ENCODE measurements at regions not wholly inside any gene's neighbourhood (a gene's known extent, or its start where the extent isn't known, plus 50 kb on each side); places are given as distances from the start of the nearest gene placed in this dataset.

- Mint-ChIP-seq H3K4me3 (ENCODE audit: unreplicated experiment) (no peak overlapping the region), H3K9me3 (ENCODE audit: unreplicated experiment) (peaks cover 6% of the 10 kb centered on the region), H3K36me3 (ENCODE audit: low read depth, unreplicated experiment) (no peaks in the 10 kb centered on the region), H3K27ac (ENCODE audit: unreplicated experiment) (no peak overlapping the region), H3K27me3 (ENCODE audit: low read depth, unreplicated experiment) (no peaks in the 10 kb centered on the region), H3K4me1 (ENCODE audit: low read depth, unreplicated experiment) (no peaks in the 10 kb centered on the region)
- Histone ChIP-seq H3K4me2 (ENCODE audit: low read length) (no peak overlapping the region), H2AFZ (ENCODE audit: low read depth, low read length) (no peak overlapping the region), H3K9me3 (ENCODE audit: insufficient read depth, low read depth, low read length) (no peaks in the 10 kb centered on the region), H4K20me1 (ENCODE audit: insufficient read depth, low read length) (no peaks in the 10 kb centered on the region), H3K79me2 (ENCODE audit: insufficient read depth, low read length) (no peaks in the 10 kb centered on the region), H3K36me3 (ENCODE audit: insufficient read depth, low read length) (no peaks in the 10 kb centered on the region), H3K27me3 (ENCODE audit: insufficient read depth, low read length) (no peaks in the 10 kb centered on the region), H3K4me1 (ENCODE audit: insufficient read depth, low read length) (peaks cover 2% of the 10 kb centered on the region), H3K4me3 (ENCODE audit: insufficient read depth, low read depth, low read length) (no peak overlapping the region), H3K27ac (ENCODE audit: low read depth, low read length) (no peak overlapping the region), H3K9ac (ENCODE audit: low read length) (no peak overlapping the region)
- DNase-seq (ENCODE audit: low read depth) (peak; percentile 11), FAIRE-seq (no peak)
- no peak for TF ChIP-seq EZH2 (IDR thresholded peaks at IDR 0.05; ENCODE audit: insufficient read depth, low read length)
- TF ChIP-seq CTCF (IDR thresholded peaks at IDR 0.05; ENCODE audit: insufficient read depth, low read depth, low read length) = no peak
Observed at GRCh38 chr11:42145311-42145710, 685.9 kb upstream of the LRRC4C start.

- Histone ChIP-seq H3K9me3 (ENCODE audit: insufficient read depth, low read depth, low read length) (no peaks in the 10 kb centered on the region), H3K27ac (ENCODE audit: low read depth, low read length) (peak overlapping the region; percentile 16), H3K27me3 (ENCODE audit: insufficient read depth, low read length) (no peaks in the 10 kb centered on the region), H3K9ac (ENCODE audit: low read length) (no peak overlapping the region), H3K4me1 (ENCODE audit: insufficient read depth, low read length) (no peaks in the 10 kb centered on the region), H3K4me2 (ENCODE audit: low read length) (no peak overlapping the region), H3K4me3 (ENCODE audit: insufficient read depth, low read depth, low read length) (no peak overlapping the region), H4K20me1 (ENCODE audit: insufficient read depth, low read length) (no peaks in the 10 kb centered on the region), H3K36me3 (ENCODE audit: insufficient read depth, low read length) (no peaks in the 10 kb centered on the region), H3K79me2 (ENCODE audit: insufficient read depth, low read length) (no peaks in the 10 kb centered on the region), H2AFZ (ENCODE audit: low read depth, low read length) (no peak overlapping the region)
- TF ChIP-seq CTCF (IDR thresholded peaks at IDR 0.05; ENCODE audit: insufficient read depth, low read depth, low read length) (no peak), EZH2 (IDR thresholded peaks at IDR 0.05; ENCODE audit: insufficient read depth, low read length) (no peak)
- DNase-seq (ENCODE audit: low read depth) (peak; percentile 76), FAIRE-seq (peak; percentile 69)
- no peaks in the 10 kb centered on the region for H3K9me3 Mint-ChIP-seq (ENCODE audit: unreplicated experiment)
- peak overlapping the region; percentile 77 for H3K27ac Mint-ChIP-seq (ENCODE audit: unreplicated experiment)
- H3K36me3 Mint-ChIP-seq (ENCODE audit: low read depth, unreplicated experiment) = no peaks in the 10 kb centered on the region
- no peak overlapping the region for H3K4me3 Mint-ChIP-seq (ENCODE audit: unreplicated experiment)
- peaks cover 3% of the 10 kb centered on the region for H3K4me1 Mint-ChIP-seq (ENCODE audit: low read depth, unreplicated experiment)
- H3K27me3 Mint-ChIP-seq (ENCODE audit: low read depth, unreplicated experiment) = no peaks in the 10 kb centered on the region
Observed at GRCh38 chr11:42161886-42162285, 702.4 kb upstream of the LRRC4C start.

- H3K9me3 ChIP-seq (ENCODE audit: insufficient read depth, low read depth, low read length) = no peaks in the 10 kb centered on the region
- H3K9ac ChIP-seq (ENCODE audit: low read length) = no peak overlapping the region
- no peaks in the 10 kb centered on the region for H3K4me1 ChIP-seq (ENCODE audit: insufficient read depth, low read length)
- no peak overlapping the region for H3K4me3 Mint-ChIP-seq (ENCODE audit: unreplicated experiment)
- H3K79me2 ChIP-seq (ENCODE audit: insufficient read depth, low read length) = no peaks in the 10 kb centered on the region
- no peak overlapping the region for H3K27ac Mint-ChIP-seq (ENCODE audit: unreplicated experiment)
- DNase-seq (ENCODE audit: low read depth) (no peak), FAIRE-seq (no peak)
- H2AFZ ChIP-seq (ENCODE audit: low read depth, low read length) = no peak overlapping the region
- H3K4me2 ChIP-seq (ENCODE audit: low read length) = no peak overlapping the region
- H3K9me3 Mint-ChIP-seq (ENCODE audit: unreplicated experiment) = peaks cover 2% of the 10 kb centered on the region
- H4K20me1 ChIP-seq (ENCODE audit: insufficient read depth, low read length) = no peaks in the 10 kb centered on the region
- H3K4me1 Mint-ChIP-seq (ENCODE audit: low read depth, unreplicated experiment) = no peaks in the 10 kb centered on the region
- no peaks in the 10 kb centered on the region for H3K36me3 ChIP-seq (ENCODE audit: insufficient read depth, low read length)
- H3K27me3 Mint-ChIP-seq (ENCODE audit: low read depth, unreplicated experiment) = no peaks in the 10 kb centered on the region
- H3K4me3 ChIP-seq (ENCODE audit: insufficient read depth, low read depth, low read length) = no peak overlapping the region
- H3K27me3 ChIP-seq (ENCODE audit: insufficient read depth, low read length) = no peaks in the 10 kb centered on the region
- no peaks in the 10 kb centered on the region for H3K36me3 Mint-ChIP-seq (ENCODE audit: low read depth, unreplicated experiment)
- TF ChIP-seq CTCF (IDR thresholded peaks at IDR 0.05; ENCODE audit: insufficient read depth, low read depth, low read length) (no peak), EZH2 (IDR thresholded peaks at IDR 0.05; ENCODE audit: insufficient read depth, low read length) (no peak)
- H3K27ac ChIP-seq (ENCODE audit: low read depth, low read length) = no peak overlapping the region
Observed at GRCh38 chr11:42169191-42169590, 709.7 kb upstream of the LRRC4C start.
